Neural progenitor cell (in vitro differentiated cells): ENCODE measurements at regions not wholly inside any gene's neighbourhood (a gene's known extent, or its start where the extent isn't known, plus 50 kb on each side); places are given as distances from the start of the nearest gene placed in this dataset.

ENCODE experiments used
- DNase-seq: peaks from one replicate; pipeline ENCODE4 v3.0.0-alpha.2; 2016; ENCODE audit warnings: low spot score
- H2AFZ ChIP-seq: fragments of 200-600 bp; sonication (generic); replicated peaks from 2 replicates; pipeline ENCODE4 v1.6.1; 2016; ENCODE audit warnings: antibody characterized with exemption
- H3F3A ChIP-seq: fragments of 200-600 bp; sonication (generic); 2 replicates; pipeline ENCODE4 v1.6.1; 2016; ENCODE audit warnings: antibody characterized with exemption, low read depth
- H3K27ac ChIP-seq: fragments of 200-600 bp; sonication (generic); 2 replicates; pipeline ENCODE4 v1.5.1; 2016; ENCODE audit warnings: mild to moderate bottlenecking
- H3K27me3 ChIP-seq: fragments of 200-600 bp; sonication (generic); 2 replicates; pipeline ENCODE4 v1.6.1; 2016; ENCODE audit warnings: mild to moderate bottlenecking, moderate library complexity
- H3K36me3 ChIP-seq: fragments of 200-600 bp; sonication (generic); 2 replicates; pipeline ENCODE4 v1.5.1; 2016
- H3K4me1 ChIP-seq: fragments of 200-600 bp; sonication (generic); 2 replicates; pipeline ENCODE4 v1.6.1; 2016; ENCODE audit warnings: mixed run types
- H3K4me2 ChIP-seq: fragments of 200-600 bp; sonication (generic); 2 replicates; pipeline ENCODE4 v1.6.1; 2016
- H3K4me3 ChIP-seq: fragments of 200-600 bp; sonication (generic); 2 replicates; pipeline ENCODE4 v1.5.1; 2016
- H3K79me2 ChIP-seq: fragments of 200-600 bp; sonication (generic); 2 replicates; pipeline ENCODE4 v1.6.1; 2016; ENCODE audit warnings: low read depth
- H3K9ac ChIP-seq: fragments of 200-600 bp; sonication (generic); 2 replicates; pipeline ENCODE4 v1.6.1; 2016
- H3K9me3 ChIP-seq: fragments of 200-600 bp; sonication (generic); 2 replicates; pipeline ENCODE4 v1.5.1; 2016; ENCODE audit warnings: low read depth
- H4K20me1 ChIP-seq: fragments of 200-600 bp; sonication (generic); 2 replicates; pipeline ENCODE4 v1.6.1; 2016; ENCODE audit warnings: low read depth
- H3K27ac Mint-ChIP-seq: 3 replicates; pipeline ENCODE4 v1.8.0; 2021; ENCODE audit warnings: mixed read lengths
- H3K27me3 Mint-ChIP-seq: 2 replicates; pipeline ENCODE4 v1.8.0; 2022; ENCODE audit warnings: low read depth, mild to moderate bottlenecking, inconsistent platforms, moderate library complexity, mixed read lengths; ENCODE audit not compliant: insufficient read depth
- H3K36me3 Mint-ChIP-seq: 3 replicates; pipeline ENCODE4 v1.8.0; 2021; ENCODE audit warnings: mixed read lengths
- H3K4me1 Mint-ChIP-seq: 3 replicates; pipeline ENCODE4 v1.8.0; 2021; ENCODE audit warnings: mixed read lengths
- H3K4me3 Mint-ChIP-seq: 3 replicates; pipeline ENCODE4 v1.8.0; 2021; ENCODE audit warnings: mild to moderate bottlenecking, moderate library complexity, mixed read lengths
- H3K9me3 Mint-ChIP-seq: 3 replicates; pipeline ENCODE4 v1.8.0; 2020; ENCODE audit warnings: mixed read lengths
- EZH2 ChIP-seq: fragments of 200-600 bp; sonication (generic); IDR thresholded peaks from 2 replicates; pipeline ENCODE4 v1.6.1; 2017; ENCODE audit warnings: antibody characterized with exemption, mild to moderate bottlenecking, moderate library complexity
- EZH2phosphoT487 ChIP-seq: fragments of 200-600 bp; sonication (generic); IDR thresholded peaks from 2 replicates; pipeline ENCODE4 v1.6.1; 2017; ENCODE audit warnings: antibody characterized with exemption
- TF ChIP-seq, protein P1 (sequence below): fragments of 200-600 bp; sonication (generic); IDR thresholded peaks from 2 replicates; pipeline ENCODE4 v1.5.1; 2017; ENCODE audit warnings: antibody characterized with exemption, mild to moderate bottlenecking

DNA sequence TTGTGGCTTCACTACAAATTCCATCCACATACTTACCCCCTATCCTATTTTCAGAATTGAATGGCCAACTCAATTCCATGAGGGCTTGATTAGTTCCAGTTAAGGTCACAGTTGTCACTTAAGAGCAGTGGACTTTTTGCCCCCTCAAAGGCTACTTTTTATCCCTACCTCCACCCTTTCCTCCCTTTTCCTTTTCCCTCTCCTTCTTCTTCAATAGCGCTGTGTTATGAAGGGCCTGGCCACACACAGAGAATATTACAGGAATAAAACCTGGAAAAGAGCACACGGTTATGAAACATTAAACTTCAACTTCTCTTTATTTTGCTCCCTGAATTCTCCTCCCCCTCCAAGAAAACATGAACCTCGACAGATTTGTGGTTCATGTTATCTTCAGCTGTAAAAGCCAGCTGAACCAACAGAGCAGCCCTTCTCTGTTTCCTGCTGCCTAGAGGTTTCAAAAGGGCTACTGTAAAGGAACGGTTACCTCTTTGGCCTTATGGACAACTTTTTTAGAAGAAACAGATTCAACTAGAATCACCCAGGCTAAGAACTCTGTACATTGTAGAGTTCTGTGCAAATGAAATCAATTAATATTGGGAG is 87.0 kb upstream of the RPL34 start:
- Histone ChIP-seq H3K4me3 (no peak overlapping the region), H3K27ac (no peak overlapping the region), H3K36me3 (no peaks in the 10 kb centered on the region), H2AFZ (no peak overlapping the region), H3K27me3 (no peaks in the 10 kb centered on the region), H3F3A (no peaks in the 10 kb centered on the region), H3K79me2 (no peaks in the 10 kb centered on the region), H3K9ac (no peak overlapping the region), H4K20me1 (no peaks in the 10 kb centered on the region), H3K9me3 (no peaks in the 10 kb centered on the region), H3K4me2 (no peak overlapping the region), H3K4me1 (no peaks in the 10 kb centered on the region)
- DNase-seq: no peak
- Mint-ChIP-seq H3K4me1 (peaks cover 23% of the 10 kb centered on the region), H3K27me3 (peaks cover 2% of the 10 kb centered on the region), H3K36me3 (no peaks in the 10 kb centered on the region), H3K9me3 (no peaks in the 10 kb centered on the region), H3K27ac (no peak overlapping the region), H3K4me3 (no peak overlapping the region)
- TF ChIP-seq, protein P1, sequence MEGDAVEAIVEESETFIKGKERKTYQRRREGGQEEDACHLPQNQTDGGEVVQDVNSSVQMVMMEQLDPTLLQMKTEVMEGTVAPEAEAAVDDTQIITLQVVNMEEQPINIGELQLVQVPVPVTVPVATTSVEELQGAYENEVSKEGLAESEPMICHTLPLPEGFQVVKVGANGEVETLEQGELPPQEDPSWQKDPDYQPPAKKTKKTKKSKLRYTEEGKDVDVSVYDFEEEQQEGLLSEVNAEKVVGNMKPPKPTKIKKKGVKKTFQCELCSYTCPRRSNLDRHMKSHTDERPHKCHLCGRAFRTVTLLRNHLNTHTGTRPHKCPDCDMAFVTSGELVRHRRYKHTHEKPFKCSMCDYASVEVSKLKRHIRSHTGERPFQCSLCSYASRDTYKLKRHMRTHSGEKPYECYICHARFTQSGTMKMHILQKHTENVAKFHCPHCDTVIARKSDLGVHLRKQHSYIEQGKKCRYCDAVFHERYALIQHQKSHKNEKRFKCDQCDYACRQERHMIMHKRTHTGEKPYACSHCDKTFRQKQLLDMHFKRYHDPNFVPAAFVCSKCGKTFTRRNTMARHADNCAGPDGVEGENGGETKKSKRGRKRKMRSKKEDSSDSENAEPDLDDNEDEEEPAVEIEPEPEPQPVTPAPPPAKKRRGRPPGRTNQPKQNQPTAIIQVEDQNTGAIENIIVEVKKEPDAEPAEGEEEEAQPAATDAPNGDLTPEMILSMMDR: no peak
- TF ChIP-seq EZH2 (no peak), EZH2phosphoT487 (no peak)

DNA sequence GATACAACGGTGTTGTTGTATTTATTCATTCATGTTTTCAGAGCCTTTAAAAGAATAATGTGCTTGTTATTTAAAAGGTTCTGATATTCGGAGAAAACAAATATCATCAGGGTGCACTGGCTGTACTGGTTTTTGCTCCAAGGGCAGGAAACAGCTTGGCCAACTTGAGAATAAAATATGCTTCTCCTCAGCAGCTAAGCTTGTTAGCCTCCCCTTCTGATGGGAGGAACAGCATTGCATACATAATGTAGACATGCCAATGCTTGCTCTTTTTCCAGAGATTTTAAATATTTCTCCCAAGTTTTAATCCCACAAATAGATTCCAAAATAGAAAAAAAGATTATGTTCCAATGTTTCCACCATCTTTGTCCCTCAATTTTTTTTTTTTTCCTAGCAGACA is 87.6 kb upstream of the RPL34 start:
- TF ChIP-seq EZH2phosphoT487: no peak
- no peak for TF ChIP-seq EZH2
- TF ChIP-seq, protein P1: no peak
- Mint-ChIP-seq H3K36me3 (no peaks in the 10 kb centered on the region), H3K4me3 (no peak overlapping the region), H3K27ac (no peak overlapping the region), H3K27me3 (peaks cover 2% of the 10 kb centered on the region), H3K4me1 (peaks cover 23% of the 10 kb centered on the region), H3K9me3 (no peaks in the 10 kb centered on the region)
- Histone ChIP-seq H2AFZ (no peak overlapping the region), H3K4me3 (no peak overlapping the region), H3K9me3 (no peaks in the 10 kb centered on the region), H3K36me3 (no peaks in the 10 kb centered on the region), H3K4me2 (no peak overlapping the region), H4K20me1 (no peaks in the 10 kb centered on the region), H3K79me2 (no peaks in the 10 kb centered on the region), H3K27me3 (no peaks in the 10 kb centered on the region), H3K4me1 (no peaks in the 10 kb centered on the region), H3F3A (no peaks in the 10 kb centered on the region), H3K27ac (no peak overlapping the region), H3K9ac (no peak overlapping the region)
- no peak for DNase-seq

DNA sequence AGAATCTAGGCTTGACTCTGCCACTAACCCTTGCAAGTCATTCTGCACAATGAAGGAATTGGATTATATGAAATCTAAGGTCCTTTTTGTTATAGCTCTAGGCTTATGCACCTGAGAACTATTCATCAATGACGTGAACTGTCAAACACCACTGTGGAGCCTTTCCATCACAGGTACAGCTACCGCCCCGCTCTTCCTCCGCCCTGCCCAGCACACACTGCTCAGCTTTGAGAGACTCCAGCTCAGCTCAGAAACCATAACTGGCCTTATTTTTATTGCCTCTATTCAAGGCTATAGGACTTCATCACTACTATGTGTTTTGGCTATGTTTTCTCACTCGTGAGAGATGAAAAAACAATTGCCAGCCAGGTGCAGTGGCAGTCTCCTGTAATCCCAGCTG is 88.2 kb upstream of the RPL34 start:
- no peaks in the 10 kb centered on the region for H4K20me1 ChIP-seq
- no peak overlapping the region for H2AFZ ChIP-seq
- no peak overlapping the region for H3K27ac Mint-ChIP-seq
- H3K27me3 ChIP-seq: no peaks in the 10 kb centered on the region
- H3K27me3 Mint-ChIP-seq: peaks cover 2% of the 10 kb centered on the region
- no peaks in the 10 kb centered on the region for H3K36me3 ChIP-seq
- no peak for DNase-seq
- H3K9ac ChIP-seq: no peak overlapping the region
- H3K4me2 ChIP-seq: no peak overlapping the region
- H3K4me3 Mint-ChIP-seq: no peak overlapping the region
- H3K36me3 Mint-ChIP-seq: no peaks in the 10 kb centered on the region
- H3K4me1 ChIP-seq: no peaks in the 10 kb centered on the region
- H3F3A ChIP-seq: no peaks in the 10 kb centered on the region
- TF ChIP-seq, protein P1: no peak
- no peak for TF ChIP-seq EZH2
- TF ChIP-seq EZH2phosphoT487: no peak
- H3K27ac ChIP-seq: no peak overlapping the region
- H3K4me1 Mint-ChIP-seq: peaks cover 23% of the 10 kb centered on the region
- H3K79me2 ChIP-seq: no peaks in the 10 kb centered on the region
- no peak overlapping the region for H3K4me3 ChIP-seq
- H3K9me3 Mint-ChIP-seq: no peaks in the 10 kb centered on the region
- H3K9me3 ChIP-seq: no peaks in the 10 kb centered on the region
